Activated CD4-positive, alpha-beta T cell treated with anti-CD3 and anti-CD28 coated beads, Interleukin-2, amount 10 ng/mL, durations not matched to agents 24 days and 14 days (primary cell): ENCODE measurements at regions not wholly inside any gene's neighbourhood (a gene's known extent, or its start where the extent isn't known, plus 50 kb on each side); places are given as distances from the start of the nearest gene placed in this dataset.

ENCODE experiments used
- DNase-seq: peaks from one replicate; pipeline ENCODE4 v3.0.0; 2022
- H3K27ac Mint-ChIP-seq: one replicate; pipeline ENCODE4 v1.8.0; 2022; ENCODE audit warnings: mild to moderate bottlenecking, mixed read lengths
- H3K27me3 Mint-ChIP-seq: one replicate; pipeline ENCODE4 v1.8.0; 2022; ENCODE audit warnings: mixed read lengths
- H3K36me3 Mint-ChIP-seq: one replicate; pipeline ENCODE4 v1.8.0; 2022; ENCODE audit warnings: low read depth, mild to moderate bottlenecking, mixed read lengths
- H3K4me1 Mint-ChIP-seq: one replicate; pipeline ENCODE4 v1.8.0; 2021; ENCODE audit warnings: mixed read lengths
- H3K4me3 Mint-ChIP-seq: one replicate; pipeline ENCODE4 v1.8.0; 2022; ENCODE audit warnings: mild to moderate bottlenecking, moderate library complexity, mixed read lengths
- H3K9me3 Mint-ChIP-seq: one replicate; pipeline ENCODE4 v1.8.0; 2021; ENCODE audit warnings: mixed read lengths
- intact Hi-C: fragments of 100-400 bp; cut with micrococcal nuclease; formaldehyde crosslinking; loops from one replicate; pipeline ENCODE4 v1.15.1; 2023

DNA sequence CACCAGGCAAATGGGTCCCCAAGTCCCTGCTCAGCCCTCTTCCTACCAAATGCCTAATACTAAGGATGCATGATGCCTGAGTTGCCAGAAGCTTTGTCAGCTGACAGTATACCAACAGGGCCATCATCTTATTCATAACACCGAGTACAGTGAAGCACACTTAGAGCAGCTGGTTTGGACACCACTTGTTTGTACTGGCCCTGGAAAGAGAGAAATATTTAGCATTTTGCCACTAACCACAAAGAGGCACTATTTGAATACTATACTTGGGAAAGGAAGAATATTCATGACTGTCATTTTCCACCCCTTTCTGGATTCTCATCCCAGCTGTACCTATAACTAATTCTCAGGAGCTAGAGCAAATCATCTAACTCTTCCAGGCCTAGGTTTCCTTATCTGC, 364.4 kb upstream of the KIF2A start:
- no peak for DNase-seq
- Mint-ChIP-seq H3K36me3 (no peaks in the 10 kb centered on the region), H3K4me1 (no peaks in the 10 kb centered on the region), H3K27ac (no peak overlapping the region), H3K9me3 (peaks cover 3% of the 10 kb centered on the region), H3K27me3 (peaks cover 3% of the 10 kb centered on the region), H3K4me3 (no peak overlapping the region)
- intact Hi-C loops = no loop called here

DNA sequence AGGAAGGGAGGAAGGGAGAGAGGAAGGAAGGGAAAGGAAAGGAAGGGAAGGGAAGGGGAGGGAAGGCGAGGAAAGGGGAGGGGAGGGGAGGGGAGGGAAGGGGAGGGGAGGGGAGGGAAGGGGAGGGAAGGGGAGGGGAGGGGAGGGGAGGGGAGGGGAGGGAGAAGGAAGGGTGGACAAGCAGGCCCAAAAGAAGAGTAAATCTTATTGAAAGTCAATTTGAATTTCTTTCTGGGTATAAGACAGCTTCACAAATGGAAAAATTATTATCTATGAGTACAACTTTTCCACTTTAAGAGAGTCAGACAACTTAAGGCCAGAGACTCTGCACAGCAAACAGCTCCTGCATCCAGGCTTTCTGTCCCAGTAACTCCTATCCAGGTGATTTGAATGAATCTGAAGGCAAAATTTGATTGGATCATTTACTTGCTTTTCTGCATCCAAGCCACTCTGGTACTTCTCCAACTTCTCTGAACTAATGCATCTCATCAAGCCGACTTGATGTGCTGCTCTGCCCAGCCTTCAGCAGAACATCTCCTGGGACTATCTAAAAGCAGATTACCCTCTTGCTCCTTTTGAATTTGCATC, 363.4 kb upstream of the KIF2A start:
- Mint-ChIP-seq H3K9me3 (no peaks in the 10 kb centered on the region), H3K27ac (no peak overlapping the region), H3K27me3 (peaks cover 3% of the 10 kb centered on the region), H3K4me3 (no peak overlapping the region), H3K36me3 (no peaks in the 10 kb centered on the region), H3K4me1 (no peaks in the 10 kb centered on the region)
- intact Hi-C loops = no loop called here
- no peak for DNase-seq

DNA sequence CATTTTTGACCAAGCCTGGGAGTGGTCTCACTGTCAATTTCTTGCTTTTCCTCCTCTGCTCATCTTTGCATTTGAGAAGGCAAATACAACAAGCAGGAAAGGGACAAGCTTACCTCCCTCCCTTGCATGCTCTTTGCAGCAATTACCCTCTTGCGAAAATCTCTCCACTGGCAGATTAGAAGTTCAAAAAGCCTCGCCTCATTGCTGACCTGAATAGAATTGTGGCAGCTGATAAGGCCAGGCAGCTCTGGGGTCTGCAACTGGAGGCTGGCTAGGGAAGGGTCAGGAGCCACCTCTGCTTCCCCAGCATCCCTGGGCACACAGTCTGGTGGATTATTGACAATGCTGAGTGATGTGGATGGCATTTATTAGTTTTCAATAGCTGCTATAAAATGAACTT, 362.3 kb upstream of the KIF2A start:
- no peak overlapping the region for H3K4me3 Mint-ChIP-seq
- H3K36me3 Mint-ChIP-seq = no peaks in the 10 kb centered on the region
- H3K9me3 Mint-ChIP-seq = no peaks in the 10 kb centered on the region
- peaks cover 2% of the 10 kb centered on the region for H3K27me3 Mint-ChIP-seq
- no peak for DNase-seq
- intact Hi-C loops = no loop called here
- no peak overlapping the region for H3K27ac Mint-ChIP-seq
- no peaks in the 10 kb centered on the region for H3K4me1 Mint-ChIP-seq

DNA sequence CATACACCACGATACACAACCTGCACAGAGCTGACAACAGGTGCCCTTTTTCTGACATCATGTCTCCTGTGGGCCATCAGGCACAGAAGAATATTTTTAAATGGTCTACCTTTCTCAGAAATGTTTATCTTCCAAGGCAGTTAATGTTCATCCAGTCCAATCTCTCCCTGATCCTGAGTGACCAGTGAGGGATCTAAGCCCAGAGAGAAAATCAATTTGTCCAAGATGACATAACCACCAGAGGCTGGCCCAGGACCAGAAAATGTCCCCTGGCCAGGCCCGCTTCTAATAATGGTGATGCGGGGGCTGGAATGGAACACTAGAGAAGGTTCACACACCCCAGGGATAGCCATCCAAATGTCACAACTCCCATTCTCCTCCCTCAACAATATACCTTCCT, 357.9 kb upstream of the KIF2A start:
- intact Hi-C loops = no loop called here
- Mint-ChIP-seq H3K27me3 (no peaks in the 10 kb centered on the region), H3K27ac (no peak overlapping the region), H3K4me3 (no peak overlapping the region), H3K9me3 (no peaks in the 10 kb centered on the region), H3K4me1 (no peaks in the 10 kb centered on the region), H3K36me3 (no peaks in the 10 kb centered on the region)
- DNase-seq = no peak

DNA sequence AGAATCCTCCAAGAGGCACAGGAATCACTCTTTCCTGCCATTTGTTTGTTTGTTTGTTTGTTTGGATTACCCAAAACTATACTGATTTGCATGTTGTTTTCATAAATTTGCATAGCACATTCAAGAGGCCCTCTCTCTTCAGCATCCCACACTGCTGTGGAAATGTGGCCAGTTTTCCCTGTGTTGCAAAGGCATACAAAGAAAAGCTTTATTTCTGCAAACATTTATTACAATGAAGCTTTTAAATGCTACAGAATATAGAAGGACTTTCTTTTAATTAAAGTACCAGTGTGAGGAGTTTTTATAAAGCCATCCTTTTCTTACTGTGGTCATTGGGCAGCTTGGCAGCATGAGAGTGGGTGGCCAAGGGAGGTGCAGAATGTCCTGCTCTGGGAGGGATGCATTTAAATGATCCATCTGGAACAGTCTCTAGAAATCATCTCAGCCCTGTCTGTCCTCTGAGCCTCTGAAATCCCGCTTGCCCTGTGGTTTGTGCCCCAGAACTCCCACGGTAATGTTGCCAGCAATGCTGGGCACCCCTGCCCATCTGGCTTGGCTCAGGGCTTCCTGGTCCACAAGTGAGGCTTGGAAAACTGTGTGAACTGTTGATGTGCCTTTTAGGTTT, 356.8 kb upstream of the KIF2A start:
- Mint-ChIP-seq H3K36me3 (no peaks in the 10 kb centered on the region), H3K9me3 (no peaks in the 10 kb centered on the region), H3K27me3 (no peaks in the 10 kb centered on the region), H3K4me3 (no peak overlapping the region), H3K4me1 (no peaks in the 10 kb centered on the region), H3K27ac (no peak overlapping the region)
- no peak for DNase-seq
- intact Hi-C loops = no loop called here

DNA sequence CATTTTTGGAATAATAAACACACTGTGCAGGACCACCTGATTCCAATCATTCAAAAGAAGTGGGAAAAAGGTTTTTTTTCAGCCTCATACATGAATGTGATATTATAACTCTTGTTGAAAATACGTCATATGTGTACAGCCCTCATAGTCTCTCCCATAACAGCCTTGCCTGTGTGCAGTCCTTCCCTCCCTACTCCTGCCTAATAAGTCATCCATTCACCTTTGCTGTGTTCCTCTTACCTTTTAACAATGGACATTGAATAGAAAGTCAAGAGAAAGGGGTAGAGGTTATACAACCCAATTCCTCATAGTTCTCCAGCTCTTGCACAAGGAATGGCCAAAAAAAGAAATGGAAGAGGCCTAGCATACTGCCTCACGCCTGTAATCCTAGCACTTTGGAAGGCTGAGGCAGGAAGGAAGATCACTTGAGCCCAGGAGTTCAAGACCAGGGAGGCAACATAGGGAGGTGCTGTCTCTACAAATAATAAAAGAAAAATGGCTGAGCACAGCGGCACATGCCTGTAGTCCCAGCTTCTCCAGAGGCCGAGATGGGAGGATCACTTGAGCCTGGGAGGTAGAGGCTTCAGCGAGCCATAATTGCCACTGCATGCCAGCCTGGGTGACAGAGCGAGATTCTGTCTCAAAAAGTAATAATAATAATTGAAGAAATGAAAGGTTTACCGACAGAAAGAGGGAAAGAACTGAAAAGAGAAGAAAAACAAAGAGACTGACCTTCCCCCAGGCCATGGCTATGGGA, 356.1 kb upstream of the KIF2A start:
- Mint-ChIP-seq H3K36me3 (no peaks in the 10 kb centered on the region), H3K4me1 (no peaks in the 10 kb centered on the region), H3K4me3 (no peak overlapping the region), H3K27ac (no peak overlapping the region), H3K27me3 (no peaks in the 10 kb centered on the region), H3K9me3 (no peaks in the 10 kb centered on the region)
- no peak for DNase-seq
- intact Hi-C loops = no loop called here

DNA sequence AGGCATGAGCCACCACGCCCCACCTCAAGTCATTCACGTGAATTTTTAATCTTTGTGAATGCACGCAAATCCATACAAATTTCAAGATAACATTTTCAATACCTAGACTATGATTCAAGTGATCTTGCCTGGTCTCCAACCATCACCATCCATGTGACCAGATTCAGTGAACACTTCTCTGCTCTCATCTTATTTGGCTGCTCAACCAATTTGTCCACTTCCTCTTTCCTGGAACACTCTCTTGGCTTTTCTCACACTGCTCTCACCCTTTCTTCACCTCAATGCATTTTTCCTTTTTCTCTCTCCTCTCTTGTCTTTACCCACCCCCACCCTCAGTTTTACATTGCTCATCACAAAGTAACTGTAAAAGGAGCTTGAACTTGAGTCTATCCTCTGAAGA, 354.7 kb upstream of the KIF2A start:
- Mint-ChIP-seq H3K4me3 (no peak overlapping the region), H3K36me3 (no peaks in the 10 kb centered on the region), H3K27me3 (no peaks in the 10 kb centered on the region), H3K27ac (no peak overlapping the region), H3K4me1 (no peaks in the 10 kb centered on the region), H3K9me3 (no peaks in the 10 kb centered on the region)
- intact Hi-C loops = no loop called here
- no peak for DNase-seq

DNA sequence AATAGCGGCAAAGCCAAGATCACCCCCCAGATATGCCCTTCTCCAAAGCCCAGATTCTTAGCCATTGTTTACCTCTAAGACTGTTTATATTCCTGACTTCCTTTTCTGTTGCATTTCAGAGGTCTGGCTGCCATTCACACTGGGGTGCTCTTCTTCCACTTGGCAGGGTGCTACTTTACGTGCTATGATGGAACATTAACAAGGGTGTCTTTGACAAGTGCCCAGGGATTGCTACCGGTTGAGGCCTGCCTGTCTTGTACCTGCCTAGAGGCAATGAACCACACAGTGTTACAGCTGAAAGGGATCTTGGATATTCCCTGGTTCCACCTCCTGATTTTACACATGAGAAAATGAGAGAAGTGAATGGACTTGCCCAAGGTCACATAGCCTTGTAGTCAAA, 352.1 kb upstream of the KIF2A start:
- no peak for DNase-seq
- intact Hi-C loops = no loop called here
- Mint-ChIP-seq H3K4me3 (no peak overlapping the region), H3K4me1 (no peaks in the 10 kb centered on the region), H3K36me3 (no peaks in the 10 kb centered on the region), H3K27ac (no peak overlapping the region), H3K27me3 (no peaks in the 10 kb centered on the region), H3K9me3 (no peaks in the 10 kb centered on the region)

DNA sequence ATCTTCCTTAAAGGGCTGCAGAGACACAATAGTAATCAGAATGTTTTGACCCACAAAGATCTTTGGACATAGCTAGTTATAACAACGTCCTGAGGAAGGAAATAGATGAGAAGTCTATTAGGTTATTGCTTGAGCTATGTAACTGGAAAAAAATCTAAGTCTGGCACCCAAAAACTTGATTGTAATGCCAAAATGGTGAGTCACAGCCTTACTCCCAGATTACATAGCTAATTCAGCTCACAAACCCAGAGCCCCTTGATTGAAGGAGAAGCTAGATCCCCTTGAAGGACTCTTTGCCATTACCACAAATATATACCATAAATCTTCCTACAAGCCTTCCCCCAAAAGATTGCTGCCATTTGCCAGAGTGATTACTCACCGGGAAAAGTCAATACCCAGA, 341.8 kb upstream of the KIF2A start:
- intact Hi-C loops = no loop called here
- Mint-ChIP-seq H3K36me3 (no peaks in the 10 kb centered on the region), H3K4me1 (no peaks in the 10 kb centered on the region), H3K27ac (no peak overlapping the region), H3K9me3 (no peaks in the 10 kb centered on the region), H3K27me3 (no peaks in the 10 kb centered on the region), H3K4me3 (no peak overlapping the region)
- DNase-seq = no peak

DNA sequence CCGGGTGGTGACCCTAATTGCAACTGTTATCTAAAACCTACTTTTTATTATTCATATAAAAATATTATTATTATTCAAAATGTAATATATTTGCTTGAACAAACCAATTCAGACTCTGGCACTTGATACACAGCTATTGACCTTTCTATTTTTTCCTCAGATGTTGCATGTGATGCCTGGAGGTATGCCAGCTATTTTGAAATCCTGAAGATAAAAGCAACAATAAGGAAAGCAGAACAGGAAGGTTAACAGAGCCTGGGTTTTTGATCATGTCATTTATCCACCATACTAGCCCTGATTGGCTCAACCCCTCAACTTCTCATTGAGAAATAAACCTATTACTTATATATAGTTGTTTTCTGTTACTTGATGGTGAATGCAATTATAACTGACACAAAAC, 340.9 kb upstream of the KIF2A start:
- Mint-ChIP-seq H3K36me3 (no peaks in the 10 kb centered on the region), H3K27me3 (no peaks in the 10 kb centered on the region), H3K4me3 (no peak overlapping the region), H3K9me3 (no peaks in the 10 kb centered on the region), H3K4me1 (no peaks in the 10 kb centered on the region), H3K27ac (no peak overlapping the region)
- DNase-seq = no peak
- intact Hi-C loops = no loop called here

DNA sequence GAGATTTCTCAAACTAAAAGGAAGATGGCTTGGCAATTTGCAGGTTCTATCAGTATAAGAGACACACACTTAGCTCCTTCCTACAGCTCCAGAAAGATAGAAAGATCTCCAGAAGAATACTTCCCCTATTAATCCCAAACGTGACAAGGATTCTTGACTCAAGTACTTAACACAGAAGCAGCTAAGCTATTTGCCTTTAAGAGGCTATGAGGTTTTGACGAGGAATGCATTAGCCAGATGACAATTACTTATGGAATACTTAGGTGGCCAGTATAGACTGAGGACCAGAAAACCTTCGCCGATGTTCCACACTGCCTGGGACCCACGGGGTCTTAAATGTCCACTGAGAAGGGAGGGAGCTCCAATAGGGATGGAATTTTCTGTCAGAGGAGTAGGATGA, 340.5 kb upstream of the KIF2A start:
- H3K27me3 Mint-ChIP-seq = no peaks in the 10 kb centered on the region
- no peaks in the 10 kb centered on the region for H3K36me3 Mint-ChIP-seq
- no peak overlapping the region for H3K27ac Mint-ChIP-seq
- no peak for DNase-seq
- no peak overlapping the region for H3K4me3 Mint-ChIP-seq
- no peaks in the 10 kb centered on the region for H3K4me1 Mint-ChIP-seq
- no peaks in the 10 kb centered on the region for H3K9me3 Mint-ChIP-seq
- intact Hi-C loops = no loop called here

DNA sequence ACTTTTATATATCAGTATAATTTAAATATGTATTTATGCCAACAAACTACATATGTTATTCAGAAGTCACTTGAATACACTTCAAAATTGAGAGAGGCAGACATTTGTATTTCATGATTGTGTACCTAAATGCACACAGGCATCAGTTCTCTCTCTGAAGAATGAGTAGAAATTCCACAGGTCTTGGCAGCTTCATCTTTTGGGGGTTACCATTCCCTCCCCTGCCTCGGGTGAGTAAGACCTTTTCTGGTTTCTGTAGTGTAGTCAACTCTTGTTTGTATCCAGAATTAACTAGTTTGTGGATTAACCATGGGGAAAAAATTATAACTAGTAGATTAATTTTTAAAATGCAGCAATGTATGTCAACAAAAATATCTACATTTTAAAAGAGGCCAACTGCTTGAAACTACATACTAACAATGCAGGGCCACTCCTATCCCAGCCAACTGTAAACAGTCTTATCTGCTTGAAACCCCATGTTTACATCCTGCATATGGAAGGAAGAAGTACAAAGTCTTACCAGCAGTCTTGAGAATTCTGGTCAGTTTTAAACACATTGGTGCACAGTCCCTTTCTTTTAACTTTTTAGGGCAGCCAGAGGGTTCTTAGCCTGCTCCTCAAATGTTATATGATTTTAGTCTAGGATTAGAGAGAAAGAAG, 339.6 kb upstream of the KIF2A start:
- no peak overlapping the region for H3K4me3 Mint-ChIP-seq
- H3K27me3 Mint-ChIP-seq = no peaks in the 10 kb centered on the region
- H3K9me3 Mint-ChIP-seq = no peaks in the 10 kb centered on the region

DNA sequence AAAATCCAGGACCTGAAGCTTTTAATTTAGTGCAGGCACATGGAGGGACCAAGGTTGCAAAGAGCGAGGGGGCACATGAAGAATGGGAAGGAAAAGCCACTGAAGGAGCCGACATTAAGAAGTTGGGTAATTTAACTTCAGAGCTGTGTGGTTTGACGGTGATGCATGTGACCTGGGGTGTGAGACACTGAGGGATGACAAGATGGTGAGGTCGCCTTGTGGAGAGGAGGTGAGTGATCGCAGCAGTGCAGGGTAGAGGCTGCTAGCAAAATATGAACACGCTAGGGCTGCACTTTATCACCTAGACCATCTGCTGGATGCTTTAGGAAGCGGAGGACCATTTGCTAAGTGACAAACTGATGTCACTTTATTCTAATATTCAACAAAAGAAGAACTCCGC, 339.0 kb upstream of the KIF2A start:
- Mint-ChIP-seq H3K27ac (no peak overlapping the region), H3K36me3 (no peaks in the 10 kb centered on the region), H3K27me3 (no peaks in the 10 kb centered on the region)

More for the DNA sequence above, 339.6 kb upstream of the KIF2A start:
- no peaks in the 10 kb centered on the region for H3K4me1 Mint-ChIP-seq
- intact Hi-C loops = no loop called here
- no peaks in the 10 kb centered on the region for H3K36me3 Mint-ChIP-seq
- no peak for DNase-seq
- no peak overlapping the region for H3K27ac Mint-ChIP-seq

DNA sequence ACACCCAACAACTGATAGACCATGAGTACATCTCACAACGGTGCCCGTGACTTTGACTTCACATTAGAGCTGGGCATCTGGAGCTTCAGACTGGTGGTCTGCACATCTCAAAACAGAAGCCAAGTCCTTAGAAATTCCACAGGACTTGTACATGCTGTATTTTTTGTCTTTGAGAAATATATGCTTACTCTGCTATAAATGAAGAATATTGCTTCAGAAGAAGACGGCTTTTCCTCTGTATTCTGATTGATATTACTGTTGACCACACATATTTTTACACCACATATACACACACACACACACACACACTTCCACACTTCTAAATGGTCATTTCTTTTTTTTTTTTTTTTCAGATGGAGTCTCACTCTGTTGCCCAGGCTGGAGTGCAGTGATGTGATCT, 338.3 kb upstream of the KIF2A start:
- intact Hi-C loops = no loop called here
- no peak for DNase-seq
- Mint-ChIP-seq H3K4me3 (no peak overlapping the region), H3K4me1 (no peaks in the 10 kb centered on the region), H3K27ac (no peak overlapping the region), H3K36me3 (no peaks in the 10 kb centered on the region), H3K9me3 (no peaks in the 10 kb centered on the region), H3K27me3 (no peaks in the 10 kb centered on the region)

More for the DNA sequence above, 339.0 kb upstream of the KIF2A start:
- Mint-ChIP-seq H3K4me3 (no peak overlapping the region), H3K9me3 (no peaks in the 10 kb centered on the region), H3K4me1 (no peaks in the 10 kb centered on the region)
- intact Hi-C loops = no loop called here
- DNase-seq = no peak
